ENCODE measurements at regions not wholly inside any gene's neighbourhood (a gene's known extent, or its start where the extent isn't known, plus 50 kb on each side); places are given as distances from the start of the nearest gene placed in this dataset.
"Not testable (repeated sequence)": the region's sequence is repeated elsewhere in the genome, so short reads cannot be mapped to it uniquely, and the experiment has no call there.

- TF ChIP-seq EP300 (IDR thresholded peaks at IDR 0.05), result no peak
- no peaks in the 10 kb centered on the region for H3K9me3 ChIP-seq
- no peaks in the 10 kb centered on the region for H3K27me3 ChIP-seq
- H3K27ac ChIP-seq, result no peak overlapping the region
- WGBS, 3 donors, result 58 to 84% (median 60%) methylated on average over 4 of the region's 4 CpGs
- H3K4me1 ChIP-seq (ENCODE audit: insufficient read depth), result no peaks in the 10 kb centered on the region
- DNase-seq, result no peak
- H3K36me3 ChIP-seq, result no peaks in the 10 kb centered on the region
- intact Hi-C loops (cut with DNase I), result no loop called here
- no peak overlapping the region for H3K4me3 ChIP-seq
Observed at GRCh38 chr1:157348538-157349480, 203.5 kb downstream of the FCRL5 start.

- H3K9me3 ChIP-seq, result no peaks in the 10 kb centered on the region
- TF ChIP-seq POLR2A (IDR thresholded peaks at IDR 0.05), result no peak
- no peak for TF ChIP-seq CTCF (IDR thresholded peaks at IDR 0.05)
- DNase-seq, result no peak
- H3K36me3 ChIP-seq, result no peaks in the 10 kb centered on the region
- H3K4me3 ChIP-seq, result no peak overlapping the region
- no peaks in the 10 kb centered on the region for H3K4me1 ChIP-seq (ENCODE audit: insufficient read depth)
- intact Hi-C loops (cut with DNase I), result no loop called here
- H3K27ac ChIP-seq, result no peak overlapping the region
- no peaks in the 10 kb centered on the region for H3K27me3 ChIP-seq
- WGBS, 3 donors, result 67 to 71% (median 71%) methylated on average over 1 of the region's 1 CpG
Observed at GRCh38 chr1:157347506-157347905, 204.8 kb downstream of the FCRL5 start.

GRCh38 chr1:157337785-157338184 is 199.6 kb upstream of the ETV3 start:
- DNase-seq; H3K4me3 ChIP-seq; intact Hi-C loops (cut with DNase I); H3K27ac ChIP-seq; H3K36me3 ChIP-seq; H3K9me3 ChIP-seq; H3K27me3 ChIP-seq; H3K4me1 ChIP-seq (ENCODE audit: insufficient read depth): not testable (repeated sequence)
- 41 to 71% (median 60%) methylated on average over 1 of the region's 1 CpG for WGBS, 3 donors

GRCh38 chr1:157335056-157335455 is 196.9 kb upstream of the ETV3 start:
- intact Hi-C loops (cut with DNase I), result no loop called here
- H3K27ac ChIP-seq, result no peak overlapping the region
- H3K4me1 ChIP-seq (ENCODE audit: insufficient read depth), result no peaks in the 10 kb centered on the region
- TF ChIP-seq POLR2A (IDR thresholded peaks at IDR 0.05), result no peak
- TF ChIP-seq EP300 (IDR thresholded peaks at IDR 0.05), result no peak
- TF ChIP-seq CTCF (IDR thresholded peaks at IDR 0.05), result no peak
- H3K27me3 ChIP-seq, result no peaks in the 10 kb centered on the region
- no peak overlapping the region for H3K4me3 ChIP-seq
- H3K36me3 ChIP-seq, result no peaks in the 10 kb centered on the region
- H3K9me3 ChIP-seq, result no peaks in the 10 kb centered on the region
- 77 to 91% (median 85%) methylated on average over 2 of the region's 2 CpGs for WGBS, 3 donors
- DNase-seq, result no peak

- Histone ChIP-seq H3K4me1 (ENCODE audit: insufficient read depth) (no peaks in the 10 kb centered on the region), H3K4me3 (no peak overlapping the region), H3K9me3 (no peaks in the 10 kb centered on the region), H3K27me3 (no peaks in the 10 kb centered on the region), H3K27ac (no peak overlapping the region), H3K36me3 (no peaks in the 10 kb centered on the region)
- no peak for TF ChIP-seq POLR2A (IDR thresholded peaks at IDR 0.05)
- TF ChIP-seq EP300 (IDR thresholded peaks at IDR 0.05), result no peak
- TF ChIP-seq CTCF (IDR thresholded peaks at IDR 0.05), result no peak
- no peak for DNase-seq
- intact Hi-C loops (cut with DNase I), result no loop called here
- WGBS, 3 donors, result 32 to 55% (median 44%) methylated on average over 2 of the region's 2 CpGs
Observed at GRCh38 chr1:157334041-157334440, 195.8 kb upstream of the ETV3 start.

- H3K4me3 ChIP-seq; H3K9me3 ChIP-seq; DNase-seq; H3K4me1 ChIP-seq (ENCODE audit: insufficient read depth); H3K27me3 ChIP-seq; H3K27ac ChIP-seq; H3K36me3 ChIP-seq; intact Hi-C loops (cut with DNase I): not testable (repeated sequence)
Observed at GRCh38 chr1:157330177-157330576, 192.0 kb upstream of the ETV3 start.

GRCh38 chr1:157328120-157328519 is 189.9 kb upstream of the ETV3 start:
- DNase-seq; H3K4me1 ChIP-seq (ENCODE audit: insufficient read depth); intact Hi-C loops (cut with DNase I); H3K27ac ChIP-seq; H3K36me3 ChIP-seq; H3K4me3 ChIP-seq; H3K27me3 ChIP-seq; H3K9me3 ChIP-seq: not testable (repeated sequence)
